ENCODE measurements at regions not wholly inside any gene's neighbourhood (a gene's known extent, or its start where the extent isn't known, plus 50 kb on each side); places are given as distances from the start of the nearest gene placed in this dataset.
"Not testable (repeated sequence)": the region's sequence is repeated elsewhere in the genome, so short reads cannot be mapped to it uniquely, and the experiment has no call there.

- not testable (repeated sequence) for DNase-seq
Measured at GRCh38 chr4:189654396-189654795, 286.3 kb upstream of the FRG1 start.

GRCh38 chr4:189655817-189656216 lies 284.9 kb upstream of the FRG1 start:
- not testable (repeated sequence) for DNase-seq

- DNase-seq = no peak
Measured at GRCh38 chr4:189656641-189657040, 284.0 kb upstream of the FRG1 start.

GRCh38 chr4:189658259-189658658 lies 282.4 kb upstream of the FRG1 start:
- not testable (repeated sequence) for DNase-seq

- DNase-seq = not testable (repeated sequence)
Measured at GRCh38 chr4:189658831-189659230, 281.8 kb upstream of the FRG1 start.

- no peak for DNase-seq
Measured at GRCh38 chr4:189659287-189659686, 281.4 kb upstream of the FRG1 start.

- no peak for DNase-seq
Measured at GRCh38 chr4:189660722-189661360, 279.8 kb upstream of the FRG1 start.

- no peak for DNase-seq
Measured at GRCh38 chr4:189664693-189665250, 275.9 kb upstream of the FRG1 start.

- DNase-seq = not testable (repeated sequence)
Measured at GRCh38 chr4:189665712-189666305, 274.9 kb upstream of the FRG1 start.

GRCh38 chr4:189667386-189667785 lies 273.3 kb upstream of the FRG1 start:
- not testable (repeated sequence) for DNase-seq

GRCh38 chr4:189697675-189698245 lies 242.9 kb upstream of the FRG1 start:
- not testable (repeated sequence) for DNase-seq

GRCh38 chr4:189703000-189703399 lies 237.7 kb upstream of the FRG1 start:
- DNase-seq = not testable (repeated sequence)

- not testable (repeated sequence) for DNase-seq
Measured at GRCh38 chr4:189706821-189707220, 233.9 kb upstream of the FRG1 start.

- DNase-seq = not testable (repeated sequence)
Measured at GRCh38 chr4:189707227-189707626, 233.4 kb upstream of the FRG1 start.

GRCh38 chr4:189711956-189712355 lies 228.7 kb upstream of the FRG1 start:
- not testable (repeated sequence) for DNase-seq

GRCh38 chr4:189721016-189721993 lies 219.4 kb upstream of the FRG1 start:
- not testable (repeated sequence) for DNase-seq

- peak; percentile 68 for DNase-seq
Measured at GRCh38 chr4:189722324-189723003, 218.2 kb upstream of the FRG1 start.

GRCh38 chr4:189727982-189728638 lies 212.6 kb upstream of the FRG1 start:
- DNase-seq = not testable (repeated sequence)

GRCh38 chr4:189731989-189732388 lies 208.7 kb upstream of the FRG1 start:
- DNase-seq = not testable (repeated sequence)

GRCh38 chr4:189733507-189733906 lies 207.2 kb upstream of the FRG1 start:
- DNase-seq = not testable (repeated sequence)

GRCh38 chr4:189734648-189735267 lies 205.9 kb upstream of the FRG1 start:
- DNase-seq = not testable (repeated sequence)
